BJ (cell line): ENCODE measurements at regions not wholly inside any gene's neighbourhood (a gene's known extent, or its start where the extent isn't known, plus 50 kb on each side); places are given as distances from the start of the nearest gene placed in this dataset.
"Not testable (repeated sequence)": the region's sequence is repeated elsewhere in the genome, so short reads cannot be mapped to it uniquely, and the experiment has no call there.

Experiments used
- CTCF ChIA-PET: fragments of 350-600 bp; formaldehyde crosslinking; extraction: SDS; loops from one replicate; lab custom pipeline; 2021; ENCODE audit warnings: antibody characterized with exemption, inconsistent platforms; lab: Yijun Ruan, JAX
- POLR2A ChIA-PET: fragments of 300-600 bp; sonication (Branson Sonifier 250); formaldehyde crosslinking; extraction: SDS; loops from one replicate; lab custom pipeline; 2021; ENCODE audit warnings: antibody characterized with exemption; lab: Charles Lee
- DNase-seq: peaks from one replicate; pipeline ENCODE4 v3.0.0-alpha.2; 2011; ENCODE audit warnings: low read depth
- H3K27me3 ChIP-seq: 2 replicates; pipeline ENCODE4 v1.6.0; 2011; ENCODE audit warnings: low read length; ENCODE audit not compliant: control insufficient read depth, insufficient read depth
- H3K36me3 ChIP-seq: 2 replicates; pipeline ENCODE4 v1.5.1; 2011; ENCODE audit warnings: low read length; ENCODE audit not compliant: control insufficient read depth, insufficient read depth
- H3K4me3 ChIP-seq: 2 replicates; pipeline ENCODE4 v1.5.1; 2011; ENCODE audit warnings: low read depth, mild to moderate bottlenecking, control low read depth, low read length
- CTCF ChIP-seq: IDR thresholded peaks from 2 replicates; pipeline ENCODE4 v1.5.1; 2011; ENCODE audit warnings: low read depth, mild to moderate bottlenecking, control low read depth, inconsistent platforms, low read length, moderate library complexity; ENCODE audit not compliant: insufficient read depth

- Histone ChIP-seq H3K36me3 (no peaks in the 10 kb centered on the region), H3K27me3 (no peaks in the 10 kb centered on the region), H3K4me3 (no peak overlapping the region)
- POLR2A ChIA-PET: no interaction called here
- CTCF ChIA-PET: no interaction called here
- no peak for DNase-seq
- TF ChIP-seq CTCF: no peak
Observed at GRCh38 chr11:42816471-42816870, 495.3 kb upstream of the API5 start.

GRCh38 chr11:42819126-42819525 lies 492.7 kb upstream of the API5 start:
- H3K36me3 ChIP-seq: no peaks in the 10 kb centered on the region
- no peak for DNase-seq
- no peak for TF ChIP-seq CTCF
- ChIA-PET CTCF (interaction anchor here (0.7 kb wide), 1 partner anchor 23 kb away, joined by 3 read pairs; no protein-coding TSS in a partner anchor), POLR2A (no interaction called here)
- no peak overlapping the region for H3K4me3 ChIP-seq
- no peaks in the 10 kb centered on the region for H3K27me3 ChIP-seq

DNA sequence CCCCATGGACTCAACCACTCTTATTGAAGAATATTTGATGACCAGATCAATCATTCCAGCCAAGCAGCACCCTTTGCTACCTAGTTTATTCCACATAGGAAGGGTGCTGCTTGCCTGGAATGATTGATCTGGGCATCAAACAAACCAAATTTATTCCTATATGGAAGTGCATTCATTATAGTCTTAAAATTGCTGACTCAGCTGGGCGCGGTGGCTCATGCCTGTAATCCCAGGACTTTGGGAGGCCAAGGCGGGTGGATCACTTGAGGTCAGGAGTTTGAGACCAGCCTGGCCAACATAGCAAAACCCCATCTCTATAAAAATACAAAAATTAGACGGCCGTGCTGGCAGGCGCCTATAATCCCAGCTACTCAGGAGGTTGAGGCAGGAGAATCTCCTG lies 489.6 kb upstream of the API5 start:
- H3K27me3 ChIP-seq, POLR2A ChIA-PET, CTCF ChIA-PET, H3K4me3 ChIP-seq, H3K36me3 ChIP-seq, DNase-seq: not testable (repeated sequence)

GRCh38 chr11:42823546-42823945 lies 488.2 kb upstream of the API5 start:
- TF ChIP-seq CTCF: no peak
- ChIA-PET CTCF (no interaction called here), POLR2A (no interaction called here)
- no peaks in the 10 kb centered on the region for H3K27me3 ChIP-seq
- DNase-seq: no peak
- H3K4me3 ChIP-seq: no peak overlapping the region
- no peaks in the 10 kb centered on the region for H3K36me3 ChIP-seq

- ChIA-PET CTCF (no interaction called here), POLR2A (no interaction called here)
- no peak overlapping the region for H3K4me3 ChIP-seq
- H3K27me3 ChIP-seq: no peaks in the 10 kb centered on the region
- no peak for DNase-seq
- no peaks in the 10 kb centered on the region for H3K36me3 ChIP-seq
- TF ChIP-seq CTCF: no peak
Observed at GRCh38 chr11:42824067-42824466, 487.7 kb upstream of the API5 start.

DNA sequence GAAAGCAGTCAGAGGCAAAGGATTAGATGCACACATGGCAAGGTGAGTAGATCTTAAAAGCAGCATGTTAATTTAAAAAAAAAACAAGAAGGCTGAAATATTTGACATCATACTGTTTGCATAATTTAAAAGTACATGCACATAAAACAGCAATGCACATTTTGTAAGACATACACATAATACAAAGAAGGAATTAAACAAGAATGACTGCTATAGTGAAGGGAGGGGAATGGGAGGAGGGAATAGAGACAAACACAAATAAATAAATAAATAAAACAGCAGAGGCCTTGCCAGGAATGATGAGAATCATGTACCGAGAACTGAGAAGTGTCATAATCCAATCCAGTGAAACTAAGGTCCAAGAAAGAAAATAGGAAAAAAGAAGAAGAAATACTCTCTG lies 486.2 kb upstream of the API5 start:
- CTCF ChIA-PET: no interaction called here
- Histone ChIP-seq H3K36me3 (no peaks in the 10 kb centered on the region), H3K27me3 (no peaks in the 10 kb centered on the region), H3K4me3 (no peak overlapping the region)
- TF ChIP-seq CTCF: no peak
- DNase-seq: no peak
- POLR2A ChIA-PET: no interaction called here
